Mesodermal cell (in vitro differentiated cells): ENCODE measurements at regions not wholly inside any gene's neighbourhood (a gene's known extent, or its start where the extent isn't known, plus 50 kb on each side); places are given as distances from the start of the nearest gene placed in this dataset.
"Not testable (repeated sequence)": the region's sequence is repeated elsewhere in the genome, so short reads cannot be mapped to it uniquely, and the experiment has no call there.

ENCODE experiments used
- H3K27ac ChIP-seq: 2 replicates; pipeline ENCODE4 v1.7.0; 2013; ENCODE audit warnings: mild to moderate bottlenecking, low read depth, low read length, moderate library complexity; ENCODE audit not compliant: severe bottlenecking
- H3K36me3 ChIP-seq: 2 replicates; pipeline ENCODE4 v1.7.1; 2013; ENCODE audit warnings: mild to moderate bottlenecking, low read length, moderate library complexity; ENCODE audit not compliant: control insufficient read depth, insufficient read depth
- H3K4me1 ChIP-seq: one replicate; pipeline ENCODE4 v1.7.1; 2013; ENCODE audit warnings: mild to moderate bottlenecking, low read length; ENCODE audit not compliant: insufficient read depth, control insufficient read depth, poor library complexity, severe bottlenecking
- H3K4me3 ChIP-seq: 2 replicates; pipeline ENCODE4 v1.7.0; 2013; ENCODE audit warnings: low read length, control low read depth, mild to moderate bottlenecking; ENCODE audit not compliant: insufficient read depth, poor library complexity, severe bottlenecking; ENCODE audit errors: extremely low read depth
- H3K9me3 ChIP-seq: 2 replicates; pipeline ENCODE4 v1.7.1; 2013; ENCODE audit warnings: mild to moderate bottlenecking, low read length, moderate library complexity; ENCODE audit not compliant: control insufficient read depth
- WGBS, 2 experiments: methylation state at CpG; one replicate each; pipeline ENCODE4 v1.1.5; 2013; ENCODE audit warnings: missing lambda C conversion rate in 2 of 2; ENCODE audit not compliant: insufficient coverage in 2 of 2; 5-methylcytosine and 5-hydroxymethylcytosine counted together

DNA sequence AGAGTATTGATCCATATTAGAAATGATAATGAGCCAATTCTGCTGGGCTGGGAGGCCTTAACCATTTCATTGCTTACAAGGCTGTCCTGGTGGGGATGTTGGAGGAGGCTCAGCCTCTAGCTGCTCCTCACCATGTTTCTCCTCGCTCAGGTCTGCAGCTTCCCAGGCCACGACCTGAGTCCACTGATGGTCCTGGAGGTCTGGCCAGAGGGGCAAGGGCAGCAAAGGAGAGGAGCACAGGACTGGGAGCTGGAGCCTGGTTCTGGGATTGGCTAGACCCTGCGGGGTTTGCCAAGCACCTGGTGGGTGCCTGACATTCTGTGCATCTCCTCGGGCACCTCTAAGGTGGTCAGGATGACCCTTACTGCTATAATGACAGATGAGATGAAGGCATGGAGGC lies 92.6 kb downstream of the KIF26A start:
- Histone ChIP-seq H3K36me3 (no peaks in the 10 kb centered on the region), H3K4me1 (no peaks in the 10 kb centered on the region), H3K27ac (no peak overlapping the region), H3K4me3 (no peak overlapping the region), H3K9me3 (peaks cover 25% of the 10 kb centered on the region)
- 91 to 93% methylated on average over 3 to 4 of the region's 4 CpGs for WGBS, 2 experiments

GRCh38 chr14:104232070-104232484 lies 93.7 kb downstream of the KIF26A start:
- Histone ChIP-seq H3K36me3 (no peaks in the 10 kb centered on the region), H3K4me3 (no peak overlapping the region), H3K27ac (no peak overlapping the region), H3K9me3 (peaks cover 30% of the 10 kb centered on the region), H3K4me1 (no peaks in the 10 kb centered on the region)
- WGBS, 2 experiments, result 64% methylated on average over 4 of the region's 4 CpGs

GRCh38 chr14:104234007-104234786 lies 95.8 kb downstream of the KIF26A start:
- H3K4me3 ChIP-seq, H3K27ac ChIP-seq, H3K36me3 ChIP-seq, H3K4me1 ChIP-seq: not testable (repeated sequence)
- 82 to 97% methylated on average over 3 of the region's 3 CpGs for WGBS, 2 experiments
- H3K9me3 ChIP-seq, result peaks cover 24% of the 10 kb centered on the region

GRCh38 chr14:104235686-104236085 lies 97.3 kb downstream of the KIF26A start:
- Histone ChIP-seq H3K27ac (no peak overlapping the region), H3K4me3 (no peak overlapping the region), H3K36me3 (no peaks in the 10 kb centered on the region), H3K4me1 (no peaks in the 10 kb centered on the region), H3K9me3 (peaks cover 24% of the 10 kb centered on the region)
- WGBS, 2 experiments, result 68 to 71% methylated on average over 2 of the region's 2 CpGs

- Histone ChIP-seq H3K36me3 (no peaks in the 10 kb centered on the region), H3K27ac (no peak overlapping the region), H3K4me1 (no peaks in the 10 kb centered on the region), H3K9me3 (peaks cover 12% of the 10 kb centered on the region), H3K4me3 (no peak overlapping the region)
- 86 to 90% methylated on average over 20 of the region's 24 CpGs for WGBS, 2 experiments
These were observed 99.5 kb downstream of the KIF26A start for GRCh38 chr14:104237651-104238423.

DNA sequence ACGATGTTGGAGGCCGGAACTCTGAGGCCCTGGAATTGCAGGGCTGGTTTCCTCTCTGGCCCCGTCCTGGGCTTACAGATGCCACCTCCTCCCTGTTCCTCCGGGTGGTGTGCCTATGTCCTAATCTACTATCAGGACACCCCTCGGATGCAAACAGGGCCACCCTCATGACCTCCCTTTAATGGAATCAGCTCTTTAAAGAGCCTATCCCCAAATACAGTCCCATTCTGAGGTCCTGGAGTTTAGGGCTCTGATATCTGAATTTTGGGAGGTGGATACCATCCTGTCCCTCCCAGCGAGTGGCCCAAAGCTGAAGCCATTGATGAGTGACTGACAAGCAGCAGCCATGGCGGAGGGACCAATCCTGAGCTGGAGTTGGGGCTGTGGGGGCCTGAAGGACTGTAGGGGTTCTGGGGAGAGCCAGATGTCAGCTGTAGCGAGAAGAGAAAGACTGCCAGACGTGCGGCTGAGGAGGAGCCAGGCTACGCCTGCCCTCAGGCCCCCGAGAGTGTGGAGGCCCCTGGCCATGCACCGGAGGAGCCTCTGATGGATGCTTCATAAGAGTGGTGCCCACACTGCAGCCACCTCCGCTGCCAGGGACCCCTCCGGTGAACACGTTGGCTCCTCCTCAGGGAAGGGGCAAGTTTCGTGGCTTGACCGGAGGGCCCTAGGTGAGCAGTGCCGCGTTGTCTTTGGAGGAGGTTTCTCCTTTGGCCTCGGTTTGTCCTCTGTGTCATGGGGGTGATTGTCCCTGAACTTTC lies 100.2 kb downstream of the KIF26A start:
- 91 to 93% methylated on average over 17 to 19 of the region's 21 CpGs for WGBS, 2 experiments

GRCh38 chr14:104239185-104239775 lies 100.9 kb downstream of the KIF26A start:
- Histone ChIP-seq H3K4me3 (no peak overlapping the region), H3K9me3 (peaks cover 16% of the 10 kb centered on the region), H3K4me1 (no peaks in the 10 kb centered on the region), H3K27ac (no peak overlapping the region), H3K36me3 (no peaks in the 10 kb centered on the region)
- WGBS, 2 experiments, result 82 to 86% methylated on average over 7 to 8 of the region's 8 CpGs

More for the DNA sequence above, 100.2 kb downstream of the KIF26A start:
- peaks cover 17% of the 10 kb centered on the region for H3K9me3 ChIP-seq
- H3K4me3 ChIP-seq, result no peak overlapping the region
- H3K36me3 ChIP-seq, result no peaks in the 10 kb centered on the region
- no peak overlapping the region for H3K27ac ChIP-seq
- no peaks in the 10 kb centered on the region for H3K4me1 ChIP-seq

DNA sequence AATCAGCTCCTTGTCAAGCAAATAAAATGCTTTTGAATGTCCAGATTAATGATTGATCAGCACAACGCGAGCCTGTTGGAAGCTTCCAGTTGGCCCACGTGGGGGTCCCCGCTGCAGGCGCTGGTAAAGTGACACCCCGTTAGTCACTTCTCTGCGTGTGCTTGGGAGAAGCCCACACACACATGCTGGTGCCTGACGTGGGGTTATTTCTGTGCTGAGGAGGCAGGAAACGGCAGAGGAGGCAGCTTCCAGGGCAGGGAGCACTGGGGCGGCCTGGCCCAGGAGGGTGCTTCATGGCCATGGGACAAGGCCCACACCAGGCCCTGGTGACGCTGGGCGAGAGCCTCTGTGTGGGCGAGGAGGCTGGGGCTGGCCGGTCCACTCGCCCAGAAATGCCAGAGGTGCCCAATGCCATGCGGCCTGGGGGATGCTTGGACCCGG lies 101.5 kb downstream of the KIF26A start:
- 83 to 88% methylated on average over 15 to 16 of the region's 17 CpGs for WGBS, 2 experiments
- H3K27ac ChIP-seq, result no peak overlapping the region
- peaks cover 14% of the 10 kb centered on the region for H3K9me3 ChIP-seq
- H3K4me1 ChIP-seq, result no peaks in the 10 kb centered on the region
- H3K4me3 ChIP-seq, result no peak overlapping the region
- no peaks in the 10 kb centered on the region for H3K36me3 ChIP-seq

- H3K36me3 ChIP-seq, result no peaks in the 10 kb centered on the region
- H3K4me1 ChIP-seq, result no peaks in the 10 kb centered on the region
- H3K27ac ChIP-seq, result no peak overlapping the region
- 77 to 92% methylated on average over 4 to 6 of the region's 12 CpGs for WGBS, 2 experiments
- peaks cover 20% of the 10 kb centered on the region for H3K9me3 ChIP-seq
- no peak overlapping the region for H3K4me3 ChIP-seq
These were observed 102.2 kb downstream of the KIF26A start for GRCh38 chr14:104240434-104241157.

DNA sequence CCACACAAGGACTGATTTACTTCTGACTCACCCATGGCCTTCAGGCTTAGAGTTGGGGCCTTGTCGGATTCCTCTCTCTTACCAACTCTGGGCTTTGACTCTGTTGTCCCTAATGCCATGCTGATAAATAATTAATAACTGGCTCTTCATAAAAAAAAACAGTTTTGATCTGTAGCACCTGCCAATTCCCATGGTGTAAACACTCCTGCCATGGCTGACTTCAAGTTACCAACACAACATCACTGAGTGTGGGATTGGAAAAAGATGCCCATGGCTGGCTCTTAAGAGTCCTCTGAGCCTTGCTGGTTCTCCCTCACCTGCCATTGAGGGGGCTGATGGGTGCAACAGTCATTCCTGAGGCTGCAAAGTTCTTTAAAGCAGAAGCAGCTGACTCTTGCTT lies 104.8 kb downstream of the KIF26A start:
- H3K4me1 ChIP-seq, result no peaks in the 10 kb centered on the region
- no peaks in the 10 kb centered on the region for H3K36me3 ChIP-seq
- H3K27ac ChIP-seq, result no peak overlapping the region
- H3K4me3 ChIP-seq, result no peak overlapping the region
- WGBS, 2 experiments, result 100% methylated on average over 1 of the region's 1 CpG; no CpG with 5 or more reads in 1 of the 2 experiments
- H3K9me3 ChIP-seq, result peaks cover 15% of the 10 kb centered on the region
